SK-N-SH (cell line): ENCODE measurements at regions not wholly inside any gene's neighbourhood (a gene's known extent, or its start where the extent isn't known, plus 50 kb on each side); places are given as distances from the start of the nearest gene placed in this dataset.

Source experiments
- CTCF ChIA-PET: fragments of 300-600, 350-600 bp; formaldehyde crosslinking; extraction: SDS; loops from one replicate; lab custom pipeline; 2021; lab: Yijun Ruan, JAX
- POLR2A ChIA-PET: fragments of 350-600 bp; sonication (Branson Sonifier 250); formaldehyde crosslinking; extraction: SDS; loops from one replicate; lab custom pipeline; 2020; ENCODE audit warnings: antibody characterized with exemption, inconsistent platforms; lab: Yijun Ruan, JAX
- DNase-seq: peaks from one replicate; pipeline ENCODE4 v3.0.0; 2012
- H2AFZ ChIP-seq: fragments of 200-600 bp; sonication (generic); 2 replicates; pipeline ENCODE4 v1.8.1; 2016; ENCODE audit warnings: antibody characterized with exemption, mild to moderate bottlenecking, low read depth
- H3F3A ChIP-seq: fragments of 200-600 bp; sonication (generic); replicated peaks from 2 replicates; pipeline ENCODE3; 2016; ENCODE audit warnings: antibody characterized with exemption, mild to moderate bottlenecking; ENCODE audit not compliant: insufficient read depth
- H3K27ac ChIP-seq, 2 experiments: fragments of 200-500 bp in 1 of 2; fragments of 200-600 bp in 1 of 2; sonication (Bioruptor generic) in 1 of 2; sonication (generic), shearing (Covaris generic) in 1 of 2; 2 replicates each; pipeline versions ENCODE4 v1.5.1 to v1.6.1; 2014 to 2016; ENCODE audit warnings: low read depth in 2 of 2, inconsistent platforms in 1 of 2, low read length in 1 of 2, mild to moderate bottlenecking in 1 of 2, mixed read lengths in 1 of 2
- H3K27me3 ChIP-seq: fragments of 200-600 bp; sonication (generic), shearing (Covaris generic); 2 replicates; pipeline ENCODE4 v1.6.1; 2016; ENCODE audit warnings: mixed run types; ENCODE audit not compliant: insufficient read depth
- H3K36me3 ChIP-seq, 2 experiments: fragments of 200-500 bp in 1 of 2; fragments of 200-600 bp in 1 of 2; sonication (Bioruptor generic) in 1 of 2; sonication (generic) in 1 of 2; replicated peaks in 1 of 2; 2 replicates each; pipeline versions ENCODE3 to v1.5.1; 2014 to 2016; ENCODE audit warnings: low read length in 1 of 2, mild to moderate bottlenecking in 1 of 2; ENCODE audit not compliant: insufficient read depth in 2 of 2, control insufficient read depth in 1 of 2
- H3K4me1 ChIP-seq, 2 experiments: fragments of 200-500 bp in 1 of 2; fragments of 200-600 bp in 1 of 2; sonication (Bioruptor generic) in 1 of 2; sonication (generic), shearing (Covaris generic) in 1 of 2; 2 replicates each; pipeline versions ENCODE4 v1.5.1 to v1.6.1; 2014 to 2016; ENCODE audit warnings: low read depth in 1 of 2, low read length in 1 of 2, mixed run types in 1 of 2; ENCODE audit not compliant: insufficient read depth in 2 of 2, control insufficient read depth in 1 of 2
- H3K4me2 ChIP-seq: fragments of 200-600 bp; sonication (generic), shearing (Covaris generic); 2 replicates; pipeline ENCODE4 v1.6.1; 2017; ENCODE audit warnings: mixed run types
- H3K4me3 ChIP-seq, 2 experiments: fragments of 200-500 bp in 1 of 2; fragments of 200-600 bp in 1 of 2; sonication (Bioruptor generic) in 1 of 2; sonication (generic), shearing (Covaris generic) in 1 of 2; 2 replicates each; pipeline versions ENCODE4 v1.5.1 to v1.8.1; 2014 to 2016; ENCODE audit warnings: low read depth in 2 of 2, inconsistent platforms in 1 of 2, low read length in 1 of 2, mild to moderate bottlenecking in 1 of 2, mixed read lengths in 1 of 2, moderate library complexity in 1 of 2
- H3K79me2 ChIP-seq: fragments of 200-600 bp; sonication (generic); 2 replicates; pipeline ENCODE4 v1.8.1; 2017; ENCODE audit warnings: mild to moderate bottlenecking; ENCODE audit not compliant: insufficient read depth
- H3K9ac ChIP-seq: fragments of 200-600 bp; sonication (generic); 2 replicates; pipeline ENCODE4 v1.6.1; 2017; ENCODE audit warnings: mixed run types
- H3K9me2 ChIP-seq: fragments of 200-600 bp; sonication (generic); 2 replicates; pipeline ENCODE4 v1.6.1; 2017; ENCODE audit warnings: mixed run types
- H3K9me3 ChIP-seq: fragments of 200-600 bp; sonication (generic); 2 replicates; pipeline ENCODE4 v1.6.1; 2017; ENCODE audit warnings: mixed run types, mild to moderate bottlenecking, moderate library complexity
- H4K20me1 ChIP-seq: fragments of 200-600 bp; sonication (generic); 2 replicates; pipeline ENCODE4 v1.6.1; 2017; ENCODE audit warnings: mild to moderate bottlenecking, mixed run types; ENCODE audit not compliant: insufficient read depth
- EZH2phosphoT487 ChIP-seq: fragments of 200-600 bp; sonication (generic); IDR thresholded peaks from 2 replicates; pipeline ENCODE4 v1.6.1; 2017; ENCODE audit warnings: low read depth, mixed run types, mild to moderate bottlenecking, antibody characterized with exemption, moderate library complexity, borderline replicate concordance
- FOSL2 ChIP-seq: IDR thresholded peaks from 2 replicates; pipeline ENCODE4 v1.4.0; 2012; ENCODE audit warnings: low read depth, mild to moderate bottlenecking, moderate library complexity, borderline replicate concordance
- GABPA ChIP-seq: IDR thresholded peaks from 2 replicates; pipeline ENCODE4 v1.4.0; 2012; ENCODE audit warnings: low read depth, mild to moderate bottlenecking
- GATA2 ChIP-seq: sonication (generic); formaldehyde crosslinking; IDR thresholded peaks from 2 replicates; pipeline ENCODE4 v1.5.0; 2020; ENCODE audit warnings: mild to moderate bottlenecking, missing genetic modification reagents
- MXI1 ChIP-seq: IDR thresholded peaks from 2 replicates; pipeline ENCODE4 v1.6.1; 2012; ENCODE audit warnings: mild to moderate bottlenecking, low read depth, low read length, improper control_type of control experiment
- NFIC ChIP-seq: IDR thresholded peaks from 2 replicates; pipeline ENCODE4 v1.4.0; 2012; ENCODE audit warnings: borderline replicate concordance
- NRF1 ChIP-seq: IDR thresholded peaks from 2 replicates; pipeline ENCODE4 v1.6.1; 2012; ENCODE audit warnings: low read depth, mild to moderate bottlenecking, low read length
- POLR2AphosphoS5 ChIP-seq: IDR thresholded peaks from 2 replicates; pipeline ENCODE4 v1.6.1; 2012; ENCODE audit warnings: low read depth, low read length
- RAD21 ChIP-seq: IDR thresholded peaks from 2 replicates; pipeline ENCODE4 v1.6.1; 2012; ENCODE audit warnings: mild to moderate bottlenecking, low read length
- RCOR1 ChIP-seq: fragments of 150-350 bp; IDR thresholded peaks from 2 replicates; pipeline ENCODE4 v1.6.1; 2017; ENCODE audit warnings: antibody characterized with exemption, low read length
- SMC3 ChIP-seq: IDR thresholded peaks from 2 replicates; pipeline ENCODE4 v1.6.1; 2012; ENCODE audit warnings: low read depth, low read length, improper control_type of control experiment
- TAF1 ChIP-seq: IDR thresholded peaks from 2 replicates; pipeline ENCODE4 v1.6.1; 2012; ENCODE audit warnings: low read depth, mild to moderate bottlenecking, low read length, moderate library complexity, borderline replicate concordance
- TEAD4 ChIP-seq: IDR thresholded peaks from 2 replicates; pipeline ENCODE4 v1.4.0; 2012; ENCODE audit warnings: mild to moderate bottlenecking, borderline replicate concordance; ENCODE audit not compliant: insufficient read depth
- YY1 ChIP-seq: IDR thresholded peaks from 2 replicates; pipeline ENCODE4 v1.4.0; 2012; ENCODE audit warnings: low read depth, mild to moderate bottlenecking
- WGBS: methylation state at CpG from one replicate; pipeline ENCODE4 v1.1.6; 2017; ENCODE audit warnings: low lambda C conversion rate; 5-methylcytosine and 5-hydroxymethylcytosine counted together
- TF ChIP-seq, protein P1 (sequence below): IDR thresholded peaks from 2 replicates; pipeline ENCODE4 v1.6.1; 2012; ENCODE audit warnings: mild to moderate bottlenecking, low read depth, low read length, moderate library complexity
- TF ChIP-seq, protein P2 (sequence below): fragments of 150-350 bp; IDR thresholded peaks from 2 replicates; pipeline ENCODE4 v1.6.1; 2017; ENCODE audit warnings: antibody characterized with exemption, low read length, low read depth, borderline replicate concordance
- TF ChIP-seq, protein P3 (sequence below): fragments of 200-600 bp; sonication (generic); IDR thresholded peaks from 2 replicates; pipeline ENCODE4 v1.6.1; 2017; ENCODE audit warnings: antibody characterized with exemption, mild to moderate bottlenecking, moderate library complexity
- TF ChIP-seq, protein P4 (sequence below): IDR thresholded peaks from 2 replicates; pipeline ENCODE4 v1.4.0; 2012; ENCODE audit warnings: low read depth, borderline replicate concordance
- TF ChIP-seq, protein P5 (sequence below): IDR thresholded peaks from 2 replicates; pipeline ENCODE4; 2012

DNA sequence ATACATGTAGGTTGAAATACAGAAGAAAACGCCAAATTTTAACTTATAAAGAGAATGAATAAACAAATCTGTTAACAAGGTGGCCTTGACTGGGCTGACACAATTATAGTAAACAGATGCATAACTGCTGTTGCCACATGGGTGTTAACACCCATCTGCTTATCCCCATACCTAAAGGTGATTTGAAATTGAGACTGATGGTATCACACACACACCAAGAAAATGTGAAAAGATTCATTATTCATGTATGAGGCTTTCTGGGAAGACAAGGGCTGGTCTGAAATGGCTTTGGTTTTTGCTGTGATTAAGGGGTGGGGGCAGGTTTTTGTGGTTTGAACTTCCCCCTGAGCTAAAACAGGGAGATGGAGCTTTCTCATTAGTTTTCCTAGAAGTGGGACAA is 156.6 kb downstream of the SYT10 start (continued):
- TF ChIP-seq, protein P1, sequence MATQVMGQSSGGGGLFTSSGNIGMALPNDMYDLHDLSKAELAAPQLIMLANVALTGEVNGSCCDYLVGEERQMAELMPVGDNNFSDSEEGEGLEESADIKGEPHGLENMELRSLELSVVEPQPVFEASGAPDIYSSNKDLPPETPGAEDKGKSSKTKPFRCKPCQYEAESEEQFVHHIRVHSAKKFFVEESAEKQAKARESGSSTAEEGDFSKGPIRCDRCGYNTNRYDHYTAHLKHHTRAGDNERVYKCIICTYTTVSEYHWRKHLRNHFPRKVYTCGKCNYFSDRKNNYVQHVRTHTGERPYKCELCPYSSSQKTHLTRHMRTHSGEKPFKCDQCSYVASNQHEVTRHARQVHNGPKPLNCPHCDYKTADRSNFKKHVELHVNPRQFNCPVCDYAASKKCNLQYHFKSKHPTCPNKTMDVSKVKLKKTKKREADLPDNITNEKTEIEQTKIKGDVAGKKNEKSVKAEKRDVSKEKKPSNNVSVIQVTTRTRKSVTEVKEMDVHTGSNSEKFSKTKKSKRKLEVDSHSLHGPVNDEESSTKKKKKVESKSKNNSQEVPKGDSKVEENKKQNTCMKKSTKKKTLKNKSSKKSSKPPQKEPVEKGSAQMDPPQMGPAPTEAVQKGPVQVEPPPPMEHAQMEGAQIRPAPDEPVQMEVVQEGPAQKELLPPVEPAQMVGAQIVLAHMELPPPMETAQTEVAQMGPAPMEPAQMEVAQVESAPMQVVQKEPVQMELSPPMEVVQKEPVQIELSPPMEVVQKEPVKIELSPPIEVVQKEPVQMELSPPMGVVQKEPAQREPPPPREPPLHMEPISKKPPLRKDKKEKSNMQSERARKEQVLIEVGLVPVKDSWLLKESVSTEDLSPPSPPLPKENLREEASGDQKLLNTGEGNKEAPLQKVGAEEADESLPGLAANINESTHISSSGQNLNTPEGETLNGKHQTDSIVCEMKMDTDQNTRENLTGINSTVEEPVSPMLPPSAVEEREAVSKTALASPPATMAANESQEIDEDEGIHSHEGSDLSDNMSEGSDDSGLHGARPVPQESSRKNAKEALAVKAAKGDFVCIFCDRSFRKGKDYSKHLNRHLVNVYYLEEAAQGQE = no peak
- TF ChIP-seq GABPA (no peak), TEAD4 (no peak), POLR2AphosphoS5 (no peak)

DNA sequence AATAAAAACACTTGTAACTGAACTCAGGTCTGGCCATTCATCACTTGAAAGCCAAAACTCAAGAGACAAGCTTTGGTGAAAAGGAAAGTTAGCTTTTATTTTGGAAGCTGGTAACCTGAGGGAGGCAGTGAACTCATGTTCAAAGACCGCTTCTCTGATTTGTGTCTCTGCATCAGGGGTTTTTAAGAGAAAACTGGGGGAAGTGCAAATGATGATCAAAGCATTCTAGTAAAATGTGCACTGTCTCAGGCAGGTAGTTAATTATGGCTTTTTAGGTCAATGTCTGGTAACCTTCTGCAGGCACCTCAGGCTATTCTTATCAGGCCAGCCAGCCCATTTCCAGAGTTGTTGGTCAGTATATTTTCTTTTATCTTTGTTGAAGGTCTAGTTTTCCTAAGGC is 162.2 kb downstream of the SYT10 start:
- DNase-seq = no peak
- Histone ChIP-seq H3K27ac (no peak overlapping the region), H3K79me2 (no peaks in the 10 kb centered on the region), H3K9me3 (no peaks in the 10 kb centered on the region), H4K20me1 (no peaks in the 10 kb centered on the region), H3K4me2 (no peak overlapping the region), H3K9me2 (no peaks in the 10 kb centered on the region), H3K9ac (no peak overlapping the region), H3K27me3 (no peaks in the 10 kb centered on the region), H3F3A (no peaks in the 10 kb centered on the region), H3K4me3 (no peak overlapping the region), H3K4me1 (no peaks in the 10 kb centered on the region), H3K36me3 (no peaks in the 10 kb centered on the region), H2AFZ (no peak overlapping the region)
- ChIA-PET CTCF (no interaction called here), POLR2A (no interaction called here)
- TF ChIP-seq, protein P2, sequence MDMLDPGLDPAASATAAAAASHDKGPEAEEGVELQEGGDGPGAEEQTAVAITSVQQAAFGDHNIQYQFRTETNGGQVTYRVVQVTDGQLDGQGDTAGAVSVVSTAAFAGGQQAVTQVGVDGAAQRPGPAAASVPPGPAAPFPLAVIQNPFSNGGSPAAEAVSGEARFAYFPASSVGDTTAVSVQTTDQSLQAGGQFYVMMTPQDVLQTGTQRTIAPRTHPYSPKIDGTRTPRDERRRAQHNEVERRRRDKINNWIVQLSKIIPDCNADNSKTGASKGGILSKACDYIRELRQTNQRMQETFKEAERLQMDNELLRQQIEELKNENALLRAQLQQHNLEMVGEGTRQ = no peak
- TF ChIP-seq FOSL2 (no peak), EZH2phosphoT487 (no peak), RCOR1 (no peak), GABPA (no peak), MXI1 (no peak), TAF1 (no peak), YY1 (no peak), NFIC (no peak), RAD21 (no peak), POLR2AphosphoS5 (no peak), NRF1 (no peak), GATA2 (CRISPR knock-in tag) (no peak), SMC3 (no peak)
- TF ChIP-seq, protein P3, sequence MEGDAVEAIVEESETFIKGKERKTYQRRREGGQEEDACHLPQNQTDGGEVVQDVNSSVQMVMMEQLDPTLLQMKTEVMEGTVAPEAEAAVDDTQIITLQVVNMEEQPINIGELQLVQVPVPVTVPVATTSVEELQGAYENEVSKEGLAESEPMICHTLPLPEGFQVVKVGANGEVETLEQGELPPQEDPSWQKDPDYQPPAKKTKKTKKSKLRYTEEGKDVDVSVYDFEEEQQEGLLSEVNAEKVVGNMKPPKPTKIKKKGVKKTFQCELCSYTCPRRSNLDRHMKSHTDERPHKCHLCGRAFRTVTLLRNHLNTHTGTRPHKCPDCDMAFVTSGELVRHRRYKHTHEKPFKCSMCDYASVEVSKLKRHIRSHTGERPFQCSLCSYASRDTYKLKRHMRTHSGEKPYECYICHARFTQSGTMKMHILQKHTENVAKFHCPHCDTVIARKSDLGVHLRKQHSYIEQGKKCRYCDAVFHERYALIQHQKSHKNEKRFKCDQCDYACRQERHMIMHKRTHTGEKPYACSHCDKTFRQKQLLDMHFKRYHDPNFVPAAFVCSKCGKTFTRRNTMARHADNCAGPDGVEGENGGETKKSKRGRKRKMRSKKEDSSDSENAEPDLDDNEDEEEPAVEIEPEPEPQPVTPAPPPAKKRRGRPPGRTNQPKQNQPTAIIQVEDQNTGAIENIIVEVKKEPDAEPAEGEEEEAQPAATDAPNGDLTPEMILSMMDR = no peak
- TF ChIP-seq, protein P4, sequence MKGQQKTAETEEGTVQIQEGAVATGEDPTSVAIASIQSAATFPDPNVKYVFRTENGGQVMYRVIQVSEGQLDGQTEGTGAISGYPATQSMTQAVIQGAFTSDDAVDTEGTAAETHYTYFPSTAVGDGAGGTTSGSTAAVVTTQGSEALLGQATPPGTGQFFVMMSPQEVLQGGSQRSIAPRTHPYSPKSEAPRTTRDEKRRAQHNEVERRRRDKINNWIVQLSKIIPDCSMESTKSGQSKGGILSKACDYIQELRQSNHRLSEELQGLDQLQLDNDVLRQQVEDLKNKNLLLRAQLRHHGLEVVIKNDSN = no peak
- TF ChIP-seq, protein P5, sequence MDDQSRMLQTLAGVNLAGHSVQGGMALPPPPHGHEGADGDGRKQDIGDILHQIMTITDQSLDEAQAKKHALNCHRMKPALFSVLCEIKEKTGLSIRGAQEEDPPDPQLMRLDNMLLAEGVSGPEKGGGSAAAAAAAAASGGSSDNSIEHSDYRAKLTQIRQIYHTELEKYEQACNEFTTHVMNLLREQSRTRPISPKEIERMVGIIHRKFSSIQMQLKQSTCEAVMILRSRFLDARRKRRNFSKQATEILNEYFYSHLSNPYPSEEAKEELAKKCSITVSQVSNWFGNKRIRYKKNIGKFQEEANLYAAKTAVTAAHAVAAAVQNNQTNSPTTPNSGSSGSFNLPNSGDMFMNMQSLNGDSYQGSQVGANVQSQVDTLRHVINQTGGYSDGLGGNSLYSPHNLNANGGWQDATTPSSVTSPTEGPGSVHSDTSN = no peak
- WGBS = 0% methylated on average over 1 of the region's 1 CpG
